GM19328 (cell line): ENCODE measurements at regions not wholly inside any gene's neighbourhood (a gene's known extent, or its start where the extent isn't known, plus 50 kb on each side); places are given as distances from the start of the nearest gene placed in this dataset.
"Not testable (repeated sequence)": the region's sequence is repeated elsewhere in the genome, so short reads cannot be mapped to it uniquely, and the experiment has no call there.

Experiments
- ATAC-seq: cut with Tn5 transposase; IDR thresholded peaks from one replicate; pipeline ENCODE4 v1.9.1; 2021; ENCODE audit warnings: mild to moderate bottlenecking, moderate library complexity; ENCODE audit not compliant: unreplicated experiment

- no peak for ATAC-seq
These were observed 80.4 kb downstream of the PMAIP1 start for GRCh38 chr18:59980188-59980637.

GRCh38 chr18:59971871-59972428, 72.2 kb downstream of the PMAIP1 start:
- ATAC-seq = no peak

- not testable (repeated sequence) for ATAC-seq
These were observed 71.3 kb downstream of the PMAIP1 start for GRCh38 chr18:59971144-59971543.

GRCh38 chr18:59969477-59970028, 69.8 kb downstream of the PMAIP1 start:
- ATAC-seq = not testable (repeated sequence)

- ATAC-seq = no peak
These were observed 68.8 kb downstream of the PMAIP1 start for GRCh38 chr18:59968583-59968982.

GRCh38 chr18:59967878-59968277, 68.1 kb downstream of the PMAIP1 start:
- no peak for ATAC-seq

- ATAC-seq = no peak
These were observed 67.1 kb downstream of the PMAIP1 start for GRCh38 chr18:59966913-59967312.

GRCh38 chr18:59963229-59963628, 63.4 kb downstream of the PMAIP1 start:
- no peak for ATAC-seq

GRCh38 chr18:59961070-59961469, 61.3 kb downstream of the PMAIP1 start:
- peak; percentile 78 for ATAC-seq

- ATAC-seq = no peak
These were observed 60.5 kb downstream of the PMAIP1 start for GRCh38 chr18:59960272-59960671.

- ATAC-seq = no peak
These were observed 59.8 kb downstream of the PMAIP1 start for GRCh38 chr18:59959606-59960005.

- no peak for ATAC-seq
These were observed 59.3 kb downstream of the PMAIP1 start for GRCh38 chr18:59959073-59959472.

- peak; percentile 36 for ATAC-seq
These were observed 58.2 kb downstream of the PMAIP1 start for GRCh38 chr18:59957957-59958356.

- no peak for ATAC-seq
These were observed 55.0 kb downstream of the PMAIP1 start for GRCh38 chr18:59954755-59955156.

- ATAC-seq = no peak
These were observed 54.4 kb downstream of the PMAIP1 start for GRCh38 chr18:59954241-59954640.
